GM21526 (cell line): ENCODE measurements at regions not wholly inside any gene's neighbourhood (a gene's known extent, or its start where the extent isn't known, plus 50 kb on each side); places are given as distances from the start of the nearest gene placed in this dataset.
"Not testable (repeated sequence)": the region's sequence is repeated elsewhere in the genome, so short reads cannot be mapped to it uniquely, and the experiment has no call there.

Experiments used
- ATAC-seq: cut with Tn5 transposase; IDR thresholded peaks from one replicate; pipeline ENCODE4 v1.9.1; 2021; ENCODE audit warnings: moderate library complexity; ENCODE audit not compliant: unreplicated experiment, low FRiP score

DNA sequence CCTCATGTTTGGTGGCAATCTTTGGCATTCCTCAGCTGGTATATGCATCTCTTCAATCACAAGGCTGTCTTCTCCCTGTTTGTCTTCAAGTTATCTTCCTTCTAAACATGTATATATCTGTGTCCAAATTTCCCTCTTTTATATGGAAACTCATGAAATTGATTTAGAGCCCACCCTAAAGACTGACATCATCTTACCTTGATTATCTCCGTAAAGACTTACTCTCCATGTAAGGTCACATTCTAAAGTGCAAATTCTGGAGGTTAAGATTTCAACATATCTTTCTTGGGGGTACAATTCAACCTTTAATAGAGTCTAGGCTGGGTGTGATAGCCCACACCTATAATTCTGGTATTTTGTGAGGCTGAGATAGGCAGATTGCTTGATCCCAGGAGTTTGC, 215.8 kb upstream of the LRRC4C start:
- ATAC-seq: no peak

- no peak for ATAC-seq
Measured at GRCh38 chr11:41713030-41713429, 253.6 kb upstream of the LRRC4C start.

- ATAC-seq: no peak
Measured at GRCh38 chr11:41714101-41714500, 254.6 kb upstream of the LRRC4C start.

DNA sequence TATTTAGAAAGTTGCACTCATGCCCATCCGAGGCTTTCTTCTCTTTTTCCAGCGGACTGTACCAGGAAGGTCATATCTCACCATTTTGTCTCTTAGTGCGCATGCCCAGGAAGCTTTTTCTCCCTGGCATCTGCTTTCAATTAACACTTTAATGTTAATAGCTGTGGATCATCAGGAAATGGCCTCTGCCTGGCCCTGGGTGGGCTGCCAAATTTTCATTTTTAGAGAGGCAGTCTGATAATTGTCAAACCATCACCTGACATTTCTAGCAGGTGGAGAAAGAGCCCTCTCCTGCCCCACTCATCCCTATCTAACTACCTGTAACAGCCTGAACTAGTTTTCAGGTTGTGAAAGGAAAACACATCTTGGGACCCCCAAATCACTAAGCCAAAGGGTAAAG, 257.4 kb upstream of the LRRC4C start:
- no peak for ATAC-seq

- no peak for ATAC-seq
Measured at GRCh38 chr11:41720761-41721160, 261.3 kb upstream of the LRRC4C start.

GRCh38 chr11:41728161-41728560, 268.7 kb upstream of the LRRC4C start:
- not testable (repeated sequence) for ATAC-seq

- ATAC-seq: no peak
Measured at GRCh38 chr11:41775296-41775695, 315.8 kb upstream of the LRRC4C start.

DNA sequence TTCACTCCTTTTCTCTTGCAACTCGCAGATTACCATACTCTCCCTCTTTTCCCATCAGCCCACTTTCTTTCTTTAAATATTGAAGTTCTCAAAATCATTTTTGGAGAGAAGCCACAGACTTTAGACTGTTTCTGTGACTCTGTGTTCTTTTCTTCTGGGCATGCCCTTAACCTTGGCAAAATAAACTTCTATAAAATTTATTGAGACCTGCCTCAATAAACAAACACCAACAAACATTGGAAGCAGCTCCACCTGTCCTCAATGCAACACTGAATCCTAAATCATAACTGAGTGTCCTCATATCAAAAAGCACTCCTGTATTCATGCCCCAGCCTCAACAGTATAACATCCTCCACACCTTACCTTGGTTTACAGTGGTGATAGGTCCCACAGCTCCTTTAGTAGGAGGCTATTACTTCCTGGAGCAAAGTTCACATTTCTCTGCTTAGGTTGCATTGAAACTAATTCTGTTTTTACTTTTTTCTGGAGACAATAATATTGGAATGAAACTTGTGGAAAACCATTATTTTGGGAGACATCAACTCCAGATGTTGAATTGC, 320.0 kb upstream of the LRRC4C start:
- no peak for ATAC-seq

DNA sequence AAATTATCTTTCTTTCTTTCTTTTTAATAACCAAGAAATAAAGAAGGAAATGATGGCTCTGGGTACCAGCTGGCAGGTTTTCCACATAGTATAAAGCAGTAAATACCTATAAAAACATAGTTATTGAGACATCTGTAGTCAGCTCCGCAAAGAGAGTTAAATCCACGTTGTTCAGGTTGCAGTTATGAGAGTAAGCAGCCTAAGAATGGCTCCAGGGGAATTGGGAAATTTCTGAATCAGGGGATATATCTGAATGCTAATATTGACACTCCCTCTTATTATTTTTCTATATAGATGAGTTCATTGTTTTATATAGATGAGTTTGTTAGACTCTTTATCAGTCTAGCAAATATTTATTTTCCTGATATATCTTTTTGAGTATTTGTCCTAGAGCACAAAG, 322.0 kb upstream of the LRRC4C start:
- ATAC-seq: no peak

- no peak for ATAC-seq
Measured at GRCh38 chr11:41784513-41785335, 325.3 kb upstream of the LRRC4C start.

DNA sequence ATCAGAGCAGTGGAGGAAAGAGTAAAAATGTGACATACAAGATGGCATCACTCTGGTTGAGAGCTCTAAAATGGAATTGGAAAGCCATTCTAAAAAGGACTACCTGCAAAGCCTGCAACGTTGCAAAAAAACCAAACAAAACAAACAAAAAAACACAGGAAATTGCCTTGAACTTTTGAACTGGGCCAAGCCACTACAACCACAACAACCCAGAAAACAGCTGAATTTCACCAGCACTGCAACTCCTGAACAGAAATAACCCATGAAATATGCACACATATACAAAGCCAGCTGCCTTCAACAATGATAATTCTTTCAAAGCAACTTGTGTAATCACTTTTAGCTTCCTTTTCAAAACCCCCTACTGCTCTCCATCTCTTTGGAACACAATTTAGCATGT, 326.6 kb upstream of the LRRC4C start:
- no peak for ATAC-seq

DNA sequence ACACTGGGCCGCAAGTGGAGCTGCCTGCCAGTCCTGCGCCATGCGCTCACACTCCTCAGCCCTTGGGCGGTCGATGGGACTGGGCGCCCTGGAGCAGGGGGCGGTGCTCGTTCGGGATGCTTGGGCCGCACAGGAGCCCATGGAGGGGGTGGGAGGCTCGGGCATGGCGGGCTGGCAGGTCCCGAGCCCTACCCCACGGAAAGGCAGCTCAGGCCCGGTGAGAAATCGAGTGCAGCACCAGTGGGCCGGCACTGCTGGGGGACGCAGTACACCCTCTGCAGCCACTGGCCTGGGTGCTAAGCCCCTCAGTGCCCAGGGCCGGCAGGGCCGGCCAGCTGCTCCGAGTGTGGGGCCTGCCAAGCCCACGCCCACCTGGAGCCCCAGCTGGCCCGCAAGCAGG, 328.7 kb upstream of the LRRC4C start:
- ATAC-seq: no peak

DNA sequence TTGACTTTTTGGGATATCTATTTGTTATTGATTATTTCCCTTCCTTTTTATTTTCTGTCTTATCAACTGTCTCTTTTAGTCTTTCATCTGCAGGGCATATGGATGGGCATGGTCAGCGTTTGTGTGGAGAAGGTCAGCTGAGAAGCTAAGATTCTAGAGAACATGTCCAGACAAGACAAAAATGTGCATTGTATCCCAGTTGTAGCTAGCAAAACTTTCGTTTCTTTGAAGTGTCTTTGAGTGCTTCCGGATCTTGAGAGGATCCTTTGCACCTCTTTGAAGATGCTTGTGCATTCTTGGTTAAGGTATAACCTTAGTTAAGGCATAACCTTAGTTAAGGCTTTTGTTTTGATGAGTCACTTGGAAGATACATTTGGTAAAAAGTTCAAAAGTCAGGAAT, 329.9 kb upstream of the LRRC4C start:
- no peak for ATAC-seq

- ATAC-seq: no peak
Measured at GRCh38 chr11:41795004-41795403, 335.6 kb upstream of the LRRC4C start.

DNA sequence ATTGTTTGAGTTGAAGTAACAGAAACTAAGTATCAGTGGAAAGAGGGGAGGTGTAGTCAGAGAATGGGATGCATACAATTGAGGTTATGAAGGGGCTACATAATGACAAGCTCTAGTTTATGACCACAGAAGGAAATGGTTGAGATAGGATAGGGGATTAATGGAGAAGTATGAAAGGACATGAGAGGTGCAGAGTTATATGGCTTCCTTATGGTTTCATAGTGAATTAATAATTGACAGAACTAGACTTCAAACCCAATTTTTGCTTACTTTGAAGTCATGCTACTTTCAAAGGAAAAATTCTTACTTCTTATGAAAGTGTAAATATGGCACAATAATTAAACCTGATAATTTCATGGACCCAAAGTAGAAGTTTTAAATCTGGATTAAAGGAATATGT, 340.3 kb upstream of the LRRC4C start:
- no peak for ATAC-seq

DNA sequence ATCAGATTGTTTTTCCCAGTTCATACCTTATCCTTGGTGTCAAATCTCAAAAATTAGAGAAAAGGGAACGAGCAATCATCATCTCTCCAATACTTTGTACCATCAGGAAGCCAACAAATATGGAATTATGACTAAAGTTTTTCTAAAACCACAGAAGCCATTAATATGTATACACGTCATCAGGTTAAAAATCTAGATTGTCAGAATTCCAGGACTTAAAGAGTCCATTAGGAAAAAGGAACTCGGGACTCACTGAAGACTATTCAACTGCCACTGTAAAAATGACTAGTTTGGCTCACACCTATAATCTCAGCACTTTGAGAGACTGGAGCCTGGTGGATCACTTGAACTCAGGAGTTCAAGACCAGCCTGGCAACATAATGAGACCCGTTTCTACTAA, 344.4 kb upstream of the LRRC4C start:
- ATAC-seq: no peak

DNA sequence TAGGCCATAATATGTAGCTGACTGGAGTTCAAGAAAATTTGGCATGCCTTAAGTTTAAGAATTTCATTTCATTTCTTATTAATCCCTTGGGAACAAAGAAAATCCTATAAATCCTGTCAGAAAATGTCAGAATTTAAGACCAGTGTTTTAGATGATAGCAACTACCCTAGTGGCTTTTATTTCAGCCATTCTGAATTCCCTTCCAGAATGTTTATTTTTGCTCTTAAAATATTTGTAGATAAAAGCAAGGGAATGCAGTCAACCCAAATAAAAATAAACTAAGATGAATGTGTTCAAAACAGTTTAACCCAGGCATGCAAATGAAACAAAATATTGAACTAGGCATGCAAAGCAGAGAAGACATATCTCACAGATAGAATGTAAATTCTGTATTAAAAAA, 356.9 kb upstream of the LRRC4C start:
- no peak for ATAC-seq

DNA sequence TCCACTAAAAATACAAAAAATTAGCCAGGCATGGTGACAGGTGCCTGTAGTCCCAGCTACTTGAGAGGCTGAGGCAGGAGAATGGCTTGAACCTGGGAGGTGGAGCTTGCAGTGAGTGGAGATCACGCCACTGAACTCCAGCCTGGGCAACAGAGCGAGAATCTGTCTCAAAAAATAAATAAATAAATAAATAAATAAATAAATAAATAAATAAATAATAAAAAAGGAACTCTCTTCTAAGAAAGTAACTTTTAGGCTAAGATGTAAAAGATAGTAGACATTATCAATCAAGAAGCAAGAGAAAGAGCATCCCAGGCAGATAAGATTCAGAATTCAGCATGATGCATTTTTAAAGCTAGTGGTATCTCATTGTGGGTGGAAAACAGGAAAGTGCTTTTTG, 364.8 kb upstream of the LRRC4C start:
- not testable (repeated sequence) for ATAC-seq

- no peak for ATAC-seq
Measured at GRCh38 chr11:41826085-41826484, 366.6 kb upstream of the LRRC4C start.

GRCh38 chr11:41836431-41836830, 377.0 kb upstream of the LRRC4C start:
- ATAC-seq: no peak

GRCh38 chr11:41842673-41843072, 383.2 kb upstream of the LRRC4C start:
- no peak for ATAC-seq

DNA sequence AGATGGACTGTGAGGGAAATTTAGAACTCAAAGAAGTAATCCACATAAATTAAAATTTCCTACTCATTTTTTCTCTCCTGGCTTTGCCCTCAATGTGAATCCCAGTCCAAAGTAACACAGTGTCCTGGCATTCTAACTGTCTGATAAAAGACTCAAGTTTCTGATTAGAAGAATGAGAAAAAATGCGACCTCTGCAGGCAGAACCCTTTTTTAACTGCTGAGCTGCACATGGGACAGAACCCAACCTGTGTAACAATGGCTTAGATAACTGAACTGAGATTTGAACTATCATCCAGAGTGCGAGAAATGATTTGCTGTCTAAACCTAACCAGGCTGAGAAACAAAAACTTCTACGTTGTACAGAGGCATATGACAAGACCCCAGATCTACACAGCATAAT, 385.6 kb upstream of the LRRC4C start:
- ATAC-seq: no peak
